ENCODE measurements at regions not wholly inside any gene's neighbourhood (a gene's known extent, or its start where the extent isn't known, plus 50 kb on each side); places are given as distances from the start of the nearest gene placed in this dataset.
A peak's percentile ranks its signal among the peaks of the same experiment; 100 is the strongest.

- TF ChIP-seq ZBTB4 (CRISPR knock-in tag; IDR thresholded peaks at IDR 0.05; ENCODE audit: borderline replicate concordance) (no peak), HNRNPL (IDR thresholded peaks at IDR 0.05; ENCODE audit: low read depth, low read length) (no peak), NCOR1 (IDR thresholded peaks at IDR 0.05; ENCODE audit: borderline replicate concordance, low read length) (peak; percentile 60; the same call in 1 of the 2 replicates), KMT2B (CRISPR knock-in tag; IDR thresholded peaks at IDR 0.05) (no peak), MAZ (IDR thresholded peaks at IDR 0.05; ENCODE audit: borderline replicate concordance, low read depth, low read length) (no peak), MAZ (CRISPR knock-in tag; IDR thresholded peaks at IDR 0.05; ENCODE audit: low read depth) (no peak), NR2F1 (CRISPR knock-in tag; IDR thresholded peaks at IDR 0.05) (0 out of 4 replicates have a peak, but pooled peaks of 1 of the 2 experiments have one; percentile 29), ARID4A (CRISPR knock-in tag; IDR thresholded peaks at IDR 0.05; ENCODE audit: borderline replicate concordance) (peak; percentile 18; the same call in 1 of the 2 replicates), PITX1 (CRISPR knock-in tag; IDR thresholded peaks at IDR 0.05) (no peak), RBFOX2 (IDR thresholded peaks at IDR 0.05; ENCODE audit: low read depth, low read length) (no peak), ZFP91 (CRISPR knock-in tag; IDR thresholded peaks at IDR 0.05; ENCODE audit: borderline replicate concordance) (no peak), ZNF101 (CRISPR knock-in tag; IDR thresholded peaks at IDR 0.05; ENCODE audit: borderline replicate concordance, low read depth) (no peak), MAFK (conservative IDR thresholded peaks at IDR 0.05 in 1 of 2, IDR thresholded peaks at IDR 0.05 in 1 of 2; ENCODE audit: low read length in 2 of 2) (0 out of 4 replicates have a peak, but pooled peaks of 1 of the 2 experiments have one; percentile 6), RFXAP (CRISPR knock-in tag; IDR thresholded peaks at IDR 0.05; ENCODE audit: borderline replicate concordance) (no peak), TARDBP (CRISPR knock-in tag; IDR thresholded peaks at IDR 0.05) (no peak), ATM (IDR thresholded peaks at IDR 0.05; ENCODE audit: borderline replicate concordance) (no peak), ZMAT5 (CRISPR knock-in tag; IDR thresholded peaks at IDR 0.05; ENCODE audit: borderline replicate concordance, low read depth) (no peak), ZFYVE20 (CRISPR knock-in tag; IDR thresholded peaks at IDR 0.05; ENCODE audit: borderline replicate concordance, low read depth) (no peak), CAMTA2 (CRISPR knock-in tag; IDR thresholded peaks at IDR 0.05; ENCODE audit: borderline replicate concordance) (no peak), MTA1 (CRISPR knock-in tag; IDR thresholded peaks at IDR 0.05; ENCODE audit: borderline replicate concordance) (no peak)
Observed at GRCh38 chr12:27899151-27899661, 73.3 kb downstream of the PTHLH start (continued).

Data from HepG2 (cell line).